ENCODE measurements at regions not wholly inside any gene's neighbourhood (a gene's known extent, or its start where the extent isn't known, plus 50 kb on each side); places are given as distances from the start of the nearest gene placed in this dataset.
"Not testable (repeated sequence)": the region's sequence is repeated elsewhere in the genome, so short reads cannot be mapped to it uniquely, and the experiment has no call there.

DNA sequence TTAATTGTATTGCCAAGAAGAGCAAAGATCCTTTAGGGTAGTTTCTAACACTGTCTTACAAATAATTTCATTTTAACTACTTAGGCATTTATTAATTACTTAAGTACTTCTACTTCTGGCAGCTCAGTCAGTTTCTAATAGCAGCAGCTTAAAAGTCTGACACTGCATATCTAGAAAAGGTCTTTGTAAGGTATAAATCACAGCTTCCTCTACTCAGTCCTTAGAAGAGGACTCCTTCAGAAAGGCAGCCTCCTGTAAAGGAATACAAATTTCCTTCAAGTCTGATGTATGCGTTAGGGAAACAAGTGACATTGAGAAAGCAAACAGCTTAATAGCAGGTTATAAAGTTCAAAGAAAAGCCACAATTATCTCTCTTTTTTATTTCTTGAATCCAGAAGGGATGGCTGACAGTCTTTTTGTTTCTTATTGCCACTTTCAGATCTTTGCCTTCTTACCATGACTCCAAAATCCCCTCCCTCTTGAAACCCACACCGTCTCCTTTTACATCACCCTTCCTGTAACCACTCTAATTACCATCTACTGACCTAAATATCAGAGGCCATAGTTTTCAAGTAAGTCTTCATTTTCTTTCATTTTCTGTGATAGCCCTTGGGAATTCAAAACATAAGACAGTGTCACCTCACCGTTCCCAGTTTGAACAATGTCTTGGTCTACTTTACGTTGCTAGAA is 109.5 kb downstream of the CGGBP1 start:
- no peaks in the 10 kb centered on the region for H3K79me2 ChIP-seq (ENCODE audit: low read length)
- H3K36me3 ChIP-seq (replicated peaks; ENCODE audit: low read depth, low read length): no peaks in the 10 kb centered on the region
- H3K27me3 ChIP-seq (ENCODE audit: low read depth, low read length): no peaks in the 10 kb centered on the region
- no peak overlapping the region for H3K27ac ChIP-seq (ENCODE audit: low read length)
- peak overlapping the region; percentile 79 for H2AFZ ChIP-seq (ENCODE audit: low read depth, low read length)
- peak overlapping the region; percentile 34 for H3K4me2 ChIP-seq (ENCODE audit: low read length)
- no peak overlapping the region for H3K9ac ChIP-seq (ENCODE audit: low read length)
- no peak for TF ChIP-seq EZH2phosphoT487 (IDR thresholded peaks at IDR 0.05; ENCODE audit: low read depth)
- TF ChIP-seq, protein P1, sequence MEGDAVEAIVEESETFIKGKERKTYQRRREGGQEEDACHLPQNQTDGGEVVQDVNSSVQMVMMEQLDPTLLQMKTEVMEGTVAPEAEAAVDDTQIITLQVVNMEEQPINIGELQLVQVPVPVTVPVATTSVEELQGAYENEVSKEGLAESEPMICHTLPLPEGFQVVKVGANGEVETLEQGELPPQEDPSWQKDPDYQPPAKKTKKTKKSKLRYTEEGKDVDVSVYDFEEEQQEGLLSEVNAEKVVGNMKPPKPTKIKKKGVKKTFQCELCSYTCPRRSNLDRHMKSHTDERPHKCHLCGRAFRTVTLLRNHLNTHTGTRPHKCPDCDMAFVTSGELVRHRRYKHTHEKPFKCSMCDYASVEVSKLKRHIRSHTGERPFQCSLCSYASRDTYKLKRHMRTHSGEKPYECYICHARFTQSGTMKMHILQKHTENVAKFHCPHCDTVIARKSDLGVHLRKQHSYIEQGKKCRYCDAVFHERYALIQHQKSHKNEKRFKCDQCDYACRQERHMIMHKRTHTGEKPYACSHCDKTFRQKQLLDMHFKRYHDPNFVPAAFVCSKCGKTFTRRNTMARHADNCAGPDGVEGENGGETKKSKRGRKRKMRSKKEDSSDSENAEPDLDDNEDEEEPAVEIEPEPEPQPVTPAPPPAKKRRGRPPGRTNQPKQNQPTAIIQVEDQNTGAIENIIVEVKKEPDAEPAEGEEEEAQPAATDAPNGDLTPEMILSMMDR (IDR thresholded peaks at IDR 0.05; ENCODE audit: low read depth, low read length): no peak
- H3K4me1 ChIP-seq (ENCODE audit: low read length): peaks cover 9% of the 10 kb centered on the region
- H4K20me1 ChIP-seq (ENCODE audit: insufficient read depth, low read length): no peaks in the 10 kb centered on the region
- H3K4me3 ChIP-seq (ENCODE audit: low read length): peak overlapping the region; percentile 35
- no peaks in the 10 kb centered on the region for H3K9me3 ChIP-seq (ENCODE audit: insufficient read depth, low read length)

DNA sequence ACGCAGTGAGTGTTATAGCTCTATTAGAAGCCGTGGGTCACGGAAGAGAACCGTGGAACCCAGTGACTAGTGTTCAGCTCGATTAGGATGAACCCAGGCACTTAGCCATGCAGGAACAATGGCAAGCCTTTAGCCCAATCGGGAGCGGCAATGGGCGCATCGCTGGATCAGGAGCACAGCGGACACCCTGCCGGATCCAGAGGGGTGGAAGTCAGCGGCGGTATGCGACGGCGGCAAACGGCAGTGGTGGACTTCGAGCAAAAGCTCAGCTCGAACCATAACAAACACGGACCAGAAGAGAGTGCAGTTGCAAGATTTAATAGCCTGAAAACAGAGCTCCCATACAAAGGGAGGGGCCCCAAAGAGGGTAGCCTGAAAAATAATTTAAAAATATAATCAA is 112.8 kb downstream of the CGGBP1 start:
- H3K79me2 ChIP-seq (ENCODE audit: low read length); H2AFZ ChIP-seq (ENCODE audit: low read depth, low read length); H4K20me1 ChIP-seq (ENCODE audit: insufficient read depth, low read length); H3K9ac ChIP-seq (ENCODE audit: low read length); H3K9me3 ChIP-seq (ENCODE audit: insufficient read depth, low read length); H3K36me3 ChIP-seq (replicated peaks; ENCODE audit: low read depth, low read length); H3K4me2 ChIP-seq (ENCODE audit: low read length); H3K4me1 ChIP-seq (ENCODE audit: low read length); H3K27ac ChIP-seq (ENCODE audit: low read length); H3K27me3 ChIP-seq (ENCODE audit: low read depth, low read length); H3K4me3 ChIP-seq (ENCODE audit: low read length): not testable (repeated sequence)

DNA sequence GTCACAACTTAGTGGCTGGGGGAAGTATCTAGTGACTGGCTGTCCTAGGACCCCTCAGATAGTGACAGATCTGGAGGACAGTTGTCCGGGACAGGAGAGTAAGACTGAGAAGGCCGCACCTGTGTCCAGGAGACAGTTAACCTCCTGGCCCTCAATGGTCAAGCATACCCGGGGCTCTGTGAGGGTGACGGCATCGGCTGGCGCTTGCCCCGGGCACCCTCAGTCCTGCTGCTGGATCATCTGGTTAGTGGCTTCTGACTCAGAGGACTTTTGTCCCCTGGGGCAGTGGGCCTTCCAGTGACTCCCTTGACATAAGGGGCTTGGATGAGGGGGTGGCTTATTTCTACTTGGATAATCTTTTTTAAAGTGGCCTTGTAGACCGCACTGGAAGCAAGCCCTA is 116.5 kb downstream of the CGGBP1 start:
- H3K4me2 ChIP-seq (ENCODE audit: low read length); H3K36me3 ChIP-seq (replicated peaks; ENCODE audit: low read depth, low read length); H3K4me1 ChIP-seq (ENCODE audit: low read length); H3K27me3 ChIP-seq (ENCODE audit: low read depth, low read length); H3K79me2 ChIP-seq (ENCODE audit: low read length); H3K4me3 ChIP-seq (ENCODE audit: low read length); H4K20me1 ChIP-seq (ENCODE audit: insufficient read depth, low read length); H3K9ac ChIP-seq (ENCODE audit: low read length); H3K27ac ChIP-seq (ENCODE audit: low read length); H3K9me3 ChIP-seq (ENCODE audit: insufficient read depth, low read length); H2AFZ ChIP-seq (ENCODE audit: low read depth, low read length): not testable (repeated sequence)

DNA sequence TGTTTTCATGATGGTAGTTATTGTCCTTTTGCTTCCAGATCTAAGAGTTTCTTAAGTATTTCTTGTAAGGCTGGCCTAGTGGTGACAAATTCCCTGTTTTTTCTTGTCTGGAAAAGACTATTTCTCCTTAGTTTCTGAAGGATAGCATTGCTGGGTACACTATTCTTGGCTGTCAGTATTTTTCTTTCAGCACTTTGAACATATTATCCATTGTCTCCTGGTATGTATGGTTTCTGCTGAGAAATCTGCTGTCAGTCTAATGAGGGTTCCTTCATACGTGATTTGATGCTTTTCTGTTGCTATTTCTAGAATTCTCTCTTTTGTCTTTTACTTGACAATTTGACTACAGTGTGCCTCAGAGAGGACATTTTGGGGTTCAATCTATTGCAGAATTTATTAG is 134.3 kb downstream of the CGGBP1 start:
- Histone ChIP-seq H3K9ac (ENCODE audit: low read length) (no peak overlapping the region), H3K27me3 (ENCODE audit: low read depth, low read length) (no peaks in the 10 kb centered on the region), H3K27ac (ENCODE audit: low read length) (no peak overlapping the region), H3K4me1 (ENCODE audit: low read length) (no peaks in the 10 kb centered on the region), H3K79me2 (ENCODE audit: low read length) (no peaks in the 10 kb centered on the region), H3K36me3 (replicated peaks; ENCODE audit: low read depth, low read length) (no peaks in the 10 kb centered on the region), H2AFZ (ENCODE audit: low read depth, low read length) (no peak overlapping the region), H3K4me2 (ENCODE audit: low read length) (no peak overlapping the region), H3K9me3 (ENCODE audit: insufficient read depth, low read length) (peaks cover 18% of the 10 kb centered on the region), H3K4me3 (ENCODE audit: low read length) (no peak overlapping the region), H4K20me1 (ENCODE audit: insufficient read depth, low read length) (no peaks in the 10 kb centered on the region)
- TF ChIP-seq, protein P1 (IDR thresholded peaks at IDR 0.05; ENCODE audit: low read depth, low read length): no peak
- TF ChIP-seq EZH2phosphoT487 (IDR thresholded peaks at IDR 0.05; ENCODE audit: low read depth): no peak

DNA sequence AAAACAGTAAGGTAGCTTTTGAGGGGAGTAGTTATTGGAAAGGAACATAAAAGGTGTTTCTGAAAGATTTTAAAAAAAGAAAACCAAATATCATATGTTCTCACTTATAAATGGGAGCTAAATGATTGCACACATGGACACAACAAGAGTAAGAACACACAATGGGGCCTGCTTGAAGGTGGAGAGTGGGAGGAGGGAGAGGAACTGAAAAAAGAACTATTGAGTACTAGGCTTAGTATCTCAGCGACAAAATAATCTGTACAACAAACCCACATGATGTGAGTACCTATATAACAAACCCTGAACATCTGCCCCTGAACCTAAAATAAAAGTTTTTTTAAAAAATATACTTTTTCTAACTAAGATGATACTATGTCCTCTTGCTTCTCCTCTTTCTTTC is 138.3 kb downstream of the CGGBP1 start:
- Histone ChIP-seq H3K27ac (ENCODE audit: low read length) (no peak overlapping the region), H2AFZ (ENCODE audit: low read depth, low read length) (no peak overlapping the region), H3K27me3 (ENCODE audit: low read depth, low read length) (no peaks in the 10 kb centered on the region), H3K9ac (ENCODE audit: low read length) (no peak overlapping the region), H3K36me3 (replicated peaks; ENCODE audit: low read depth, low read length) (no peaks in the 10 kb centered on the region), H3K4me2 (ENCODE audit: low read length) (no peak overlapping the region), H3K9me3 (ENCODE audit: insufficient read depth, low read length) (peaks cover 14% of the 10 kb centered on the region), H3K79me2 (ENCODE audit: low read length) (no peaks in the 10 kb centered on the region), H4K20me1 (ENCODE audit: insufficient read depth, low read length) (no peaks in the 10 kb centered on the region), H3K4me1 (ENCODE audit: low read length) (no peaks in the 10 kb centered on the region), H3K4me3 (ENCODE audit: low read length) (no peak overlapping the region)
- TF ChIP-seq, protein P1 (IDR thresholded peaks at IDR 0.05; ENCODE audit: low read depth, low read length): no peak
- no peak for TF ChIP-seq EZH2phosphoT487 (IDR thresholded peaks at IDR 0.05; ENCODE audit: low read depth)

Measured in OCI-LY3 (cell line).